ENCODE measurements at regions not wholly inside any gene's neighbourhood (a gene's known extent, or its start where the extent isn't known, plus 50 kb on each side); places are given as distances from the start of the nearest gene placed in this dataset.

GRCh38 chr18:34978953-34979608 lies 62.1 kb upstream of the MAPRE2 start:
- peak; percentile 78 for DNase-seq

GRCh38 chr18:34981487-34981886 lies 59.7 kb upstream of the MAPRE2 start:
- no peak for DNase-seq

- DNase-seq = no peak
Observed at GRCh38 chr18:34985963-34986362, 55.2 kb upstream of the MAPRE2 start.

GRCh38 chr18:34990597-34990996 lies 50.6 kb upstream of the MAPRE2 start:
- DNase-seq = no peak

GRCh38 chr18:34991152-34991551 lies 50.1 kb upstream of the MAPRE2 start:
- DNase-seq = no peak

Measured in occipital lobe (tissue), 1 donor.